ENCODE measurements at regions not wholly inside any gene's neighbourhood (a gene's known extent, or its start where the extent isn't known, plus 50 kb on each side); places are given as distances from the start of the nearest gene placed in this dataset.

GRCh38 chr11:13149991-13150390, 127.6 kb upstream of the BMAL1 start:
- TF ChIP-seq POLR2A (IDR thresholded peaks at IDR 0.05; ENCODE audit: low read length) (no peak), GATA1 (IDR thresholded peaks at IDR 0.05; ENCODE audit: low read depth, low read length) (no peak)

All from erythroblast (primary cell).